ENCODE measurements at regions not wholly inside any gene's neighbourhood (a gene's known extent, or its start where the extent isn't known, plus 50 kb on each side); places are given as distances from the start of the nearest gene placed in this dataset.

DNA sequence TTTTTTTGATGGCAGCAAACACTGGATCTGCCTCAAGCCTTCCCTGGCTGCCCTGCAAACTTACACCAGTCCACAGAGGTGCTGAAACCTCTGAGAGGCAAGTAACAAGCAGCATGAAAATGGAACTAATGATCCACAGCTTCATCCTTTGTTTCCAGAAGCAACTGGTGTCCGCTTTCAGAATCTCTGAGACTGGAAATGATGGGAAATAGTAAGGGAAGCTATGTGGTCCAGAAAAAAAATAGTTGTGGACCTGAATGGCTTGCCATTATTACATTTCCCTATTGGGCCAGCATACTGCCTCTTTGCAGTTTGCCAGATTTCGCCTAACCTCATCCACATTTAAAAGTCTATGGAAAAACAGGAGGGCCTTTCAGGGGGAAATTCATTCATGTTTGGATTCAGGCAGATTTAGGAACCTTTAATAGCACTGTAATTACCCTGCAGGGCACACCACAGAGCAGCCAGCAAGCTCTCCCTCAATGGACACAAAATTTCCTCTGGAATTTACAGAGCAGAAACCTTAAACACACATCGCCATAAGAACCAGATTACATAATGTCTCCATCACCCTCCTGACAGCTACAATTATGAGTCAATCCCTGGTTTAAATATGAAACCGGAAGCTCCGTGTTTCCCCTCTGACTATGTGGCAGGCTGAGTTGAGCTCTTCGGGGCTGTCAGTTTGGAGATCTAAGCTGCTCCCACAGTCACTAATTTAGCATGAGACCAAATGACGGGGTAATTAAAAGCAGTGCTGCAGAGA, 134.4 kb downstream of the TMCO5A start:
- peaks cover 29% of the 10 kb centered on the region for H3K4me1 Mint-ChIP-seq (ENCODE audit: unreplicated experiment)
- H3K4me3 Mint-ChIP-seq (ENCODE audit: unreplicated experiment), result no peak overlapping the region
- H3K9me3 Mint-ChIP-seq (ENCODE audit: unreplicated experiment), result no peaks in the 10 kb centered on the region
- H3K27me3 Mint-ChIP-seq (ENCODE audit: unreplicated experiment), result peaks cover 6% of the 10 kb centered on the region
- TF ChIP-seq CTCF (IDR thresholded peaks at IDR 0.05; ENCODE audit: unreplicated experiment), result no peak
- no peak for DNase-seq (ENCODE audit: low spot score)
- H3K27ac Mint-ChIP-seq (ENCODE audit: unreplicated experiment), result no peak overlapping the region
- H3K36me3 Mint-ChIP-seq (ENCODE audit: low read depth, unreplicated experiment), result no peaks in the 10 kb centered on the region

DNA sequence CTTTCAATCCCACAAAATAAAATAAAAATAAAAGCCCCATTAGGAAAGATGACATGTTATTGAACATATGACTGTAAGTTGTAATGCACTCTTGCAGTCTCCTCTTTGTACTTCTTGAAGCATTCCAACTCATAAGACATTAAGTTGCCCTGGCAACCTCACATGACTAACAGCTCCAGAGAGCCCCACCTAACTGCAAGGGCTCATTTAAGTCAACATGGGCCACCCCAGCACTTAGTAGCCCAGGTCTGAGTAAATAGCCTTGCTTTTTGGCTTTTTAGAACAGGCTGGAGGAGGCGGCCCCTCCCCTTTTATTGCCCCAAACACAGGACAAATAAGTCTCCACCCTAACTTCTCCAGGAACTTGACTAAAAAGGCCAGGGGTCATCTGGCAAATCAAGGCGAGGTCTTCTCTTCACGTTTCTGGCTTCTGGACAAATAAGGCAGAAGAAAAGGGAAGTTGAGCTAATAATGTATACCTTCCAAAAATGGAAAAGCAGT, 135.1 kb downstream of the TMCO5A start:
- Mint-ChIP-seq H3K4me1 (ENCODE audit: unreplicated experiment) (peaks cover 35% of the 10 kb centered on the region), H3K36me3 (ENCODE audit: low read depth, unreplicated experiment) (no peaks in the 10 kb centered on the region), H3K27me3 (ENCODE audit: unreplicated experiment) (peaks cover 10% of the 10 kb centered on the region), H3K9me3 (ENCODE audit: unreplicated experiment) (no peaks in the 10 kb centered on the region), H3K27ac (ENCODE audit: unreplicated experiment) (no peak overlapping the region), H3K4me3 (ENCODE audit: unreplicated experiment) (no peak overlapping the region)
- DNase-seq (ENCODE audit: low spot score), result no peak
- no peak for TF ChIP-seq CTCF (IDR thresholded peaks at IDR 0.05; ENCODE audit: unreplicated experiment)

- peaks cover 13% of the 10 kb centered on the region for H3K27me3 Mint-ChIP-seq (ENCODE audit: unreplicated experiment)
- H3K9me3 Mint-ChIP-seq (ENCODE audit: unreplicated experiment), result no peaks in the 10 kb centered on the region
- H3K4me1 Mint-ChIP-seq (ENCODE audit: unreplicated experiment), result peaks cover 31% of the 10 kb centered on the region
- DNase-seq (ENCODE audit: low spot score), result no peak
- H3K4me3 Mint-ChIP-seq (ENCODE audit: unreplicated experiment), result no peak overlapping the region
- TF ChIP-seq CTCF (IDR thresholded peaks at IDR 0.05; ENCODE audit: unreplicated experiment), result no peak
- H3K36me3 Mint-ChIP-seq (ENCODE audit: low read depth, unreplicated experiment), result no peaks in the 10 kb centered on the region
- H3K27ac Mint-ChIP-seq (ENCODE audit: unreplicated experiment), result peak overlapping the region; percentile 15
These were observed 136.3 kb downstream of the TMCO5A start for GRCh38 chr15:38070778-38071177.

DNA sequence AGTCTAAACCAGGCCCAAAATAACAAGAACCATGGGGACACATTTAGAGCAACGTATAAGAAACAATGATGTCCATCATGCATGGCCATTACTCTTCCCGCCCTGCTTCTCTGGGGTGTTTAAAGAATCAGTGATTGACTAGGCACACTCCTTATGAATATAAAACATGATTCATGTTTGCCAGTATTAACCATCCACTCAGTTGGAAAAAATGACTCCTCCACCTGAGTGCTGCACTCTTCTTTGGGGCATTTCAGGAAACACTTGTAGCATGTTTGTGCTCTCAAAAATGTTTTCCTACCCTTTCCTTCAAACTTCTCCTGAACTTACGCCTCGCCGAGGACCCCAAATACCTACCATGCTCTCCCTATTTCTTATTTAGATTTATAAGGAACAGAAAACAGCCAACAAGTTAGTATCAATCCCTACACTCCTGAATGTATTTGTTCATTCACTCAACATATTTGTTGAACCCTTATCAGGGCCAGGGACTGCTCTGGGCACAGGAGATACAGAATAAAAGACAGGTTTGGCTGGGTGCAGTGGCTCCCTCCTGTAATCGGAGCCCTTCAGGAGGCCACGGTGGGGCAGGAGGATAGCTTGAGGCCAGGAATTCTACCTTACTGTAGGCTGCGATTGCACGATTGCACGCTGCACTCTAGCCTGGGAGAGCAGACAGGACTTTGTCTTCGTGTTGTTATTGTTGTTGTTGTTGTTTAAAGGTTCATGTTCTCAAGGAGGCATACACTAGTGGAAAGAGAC, 137.0 kb downstream of the TMCO5A start:
- Mint-ChIP-seq H3K9me3 (ENCODE audit: unreplicated experiment) (no peaks in the 10 kb centered on the region), H3K36me3 (ENCODE audit: low read depth, unreplicated experiment) (no peaks in the 10 kb centered on the region), H3K4me3 (ENCODE audit: unreplicated experiment) (no peak overlapping the region), H3K4me1 (ENCODE audit: unreplicated experiment) (peaks cover 29% of the 10 kb centered on the region), H3K27me3 (ENCODE audit: unreplicated experiment) (peaks cover 13% of the 10 kb centered on the region), H3K27ac (ENCODE audit: unreplicated experiment) (peak overlapping the region; percentile 96)
- TF ChIP-seq CTCF (IDR thresholded peaks at IDR 0.05; ENCODE audit: unreplicated experiment), result no peak
- no peak for DNase-seq (ENCODE audit: low spot score)

DNA sequence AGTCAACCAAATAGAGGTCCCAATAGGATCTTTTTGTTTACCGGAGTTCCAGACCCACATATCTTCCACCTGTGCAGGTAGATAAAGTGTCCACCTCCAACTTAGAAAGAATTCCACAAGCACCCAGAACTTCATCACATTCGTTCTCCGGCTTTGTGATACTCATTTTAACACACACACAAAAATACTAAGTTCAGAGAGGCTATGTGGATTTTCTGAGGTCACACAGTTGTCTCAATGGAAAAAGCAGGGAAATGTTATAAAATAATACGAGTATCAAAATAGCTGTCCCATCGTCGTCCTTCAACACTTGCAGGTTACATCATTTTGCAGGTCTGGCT, 137.5 kb downstream of the TMCO5A start:
- no peak for TF ChIP-seq CTCF (IDR thresholded peaks at IDR 0.05; ENCODE audit: unreplicated experiment)
- H3K4me3 Mint-ChIP-seq (ENCODE audit: unreplicated experiment), result peak overlapping the region; percentile 84
- peaks cover 13% of the 10 kb centered on the region for H3K27me3 Mint-ChIP-seq (ENCODE audit: unreplicated experiment)
- no peaks in the 10 kb centered on the region for H3K36me3 Mint-ChIP-seq (ENCODE audit: low read depth, unreplicated experiment)
- H3K27ac Mint-ChIP-seq (ENCODE audit: unreplicated experiment), result peak overlapping the region; percentile 96
- no peak for DNase-seq (ENCODE audit: low spot score)
- no peaks in the 10 kb centered on the region for H3K9me3 Mint-ChIP-seq (ENCODE audit: unreplicated experiment)
- peaks cover 33% of the 10 kb centered on the region for H3K4me1 Mint-ChIP-seq (ENCODE audit: unreplicated experiment)
